ENCODE measurements at regions not wholly inside any gene's neighbourhood (a gene's known extent, or its start where the extent isn't known, plus 50 kb on each side); places are given as distances from the start of the nearest gene placed in this dataset.

- peaks cover under 1% of the 10 kb centered on the region for H3K9me3 Mint-ChIP-seq
- no peaks in the 10 kb centered on the region for H3K36me3 Mint-ChIP-seq (ENCODE audit: low read depth)
- H3K27ac Mint-ChIP-seq, result no peak overlapping the region
- ChIA-PET POLR2A (no interaction called here), CTCF (interaction anchor here (1.1 kb wide), 1 partner anchor 17 kb away, joined by 3 read pairs; no protein-coding TSS in a partner anchor)
- H3K4me1 Mint-ChIP-seq, result no peaks in the 10 kb centered on the region
- peaks cover 62% of the 10 kb centered on the region for H3K27me3 Mint-ChIP-seq
- H3K4me3 Mint-ChIP-seq, result no peak overlapping the region
- no peak for DNase-seq
Measured at GRCh38 chr7:22631730-22632129, 95.3 kb upstream of the IL6 start.

GRCh38 chr7:22630069-22630468 lies 96.9 kb upstream of the IL6 start:
- Mint-ChIP-seq H3K4me1 (no peaks in the 10 kb centered on the region), H3K9me3 (no peaks in the 10 kb centered on the region), H3K4me3 (no peak overlapping the region), H3K27ac (no peak overlapping the region), H3K27me3 (peaks cover 67% of the 10 kb centered on the region), H3K36me3 (ENCODE audit: low read depth) (no peaks in the 10 kb centered on the region)
- POLR2A ChIA-PET, result no interaction called here
- no peak for DNase-seq
- CTCF ChIA-PET, result no interaction called here

GRCh38 chr7:22629056-22629455 lies 97.9 kb upstream of the IL6 start:
- Mint-ChIP-seq H3K27me3 (peaks cover 64% of the 10 kb centered on the region), H3K36me3 (ENCODE audit: low read depth) (no peaks in the 10 kb centered on the region)

GRCh38 chr7:22628112-22628511 lies 98.9 kb upstream of the IL6 start:
- no peaks in the 10 kb centered on the region for H3K4me1 Mint-ChIP-seq
- no peaks in the 10 kb centered on the region for H3K36me3 Mint-ChIP-seq (ENCODE audit: low read depth)
- ChIA-PET POLR2A (no interaction called here), CTCF (no interaction called here)
- H3K9me3 Mint-ChIP-seq, result no peaks in the 10 kb centered on the region
- DNase-seq, result no peak
- peaks cover 62% of the 10 kb centered on the region for H3K27me3 Mint-ChIP-seq
- no peak overlapping the region for H3K27ac Mint-ChIP-seq
- no peak overlapping the region for H3K4me3 Mint-ChIP-seq

More at GRCh38 chr7:22629056-22629455, 97.9 kb upstream of the IL6 start:
- H3K27ac Mint-ChIP-seq, result no peak overlapping the region
- no peak for DNase-seq
- no peaks in the 10 kb centered on the region for H3K9me3 Mint-ChIP-seq
- ChIA-PET CTCF (no interaction called here), POLR2A (no interaction called here)
- H3K4me1 Mint-ChIP-seq, result no peaks in the 10 kb centered on the region
- H3K4me3 Mint-ChIP-seq, result no peak overlapping the region

- H3K4me3 Mint-ChIP-seq, result no peak overlapping the region
- ChIA-PET CTCF (interaction anchor here (0.6 kb wide), 1 partner anchor 254 kb away, joined by 3 read pairs; no protein-coding TSS in a partner anchor), POLR2A (no interaction called here)
- H3K27ac Mint-ChIP-seq, result no peak overlapping the region
- no peaks in the 10 kb centered on the region for H3K4me1 Mint-ChIP-seq
- H3K9me3 Mint-ChIP-seq, result no peaks in the 10 kb centered on the region
- H3K36me3 Mint-ChIP-seq (ENCODE audit: low read depth), result no peaks in the 10 kb centered on the region
- H3K27me3 Mint-ChIP-seq, result peaks cover 57% of the 10 kb centered on the region
- no peak for DNase-seq
Measured at GRCh38 chr7:22627136-22627535, 99.9 kb upstream of the IL6 start.

- no peak overlapping the region for H3K4me3 Mint-ChIP-seq
- H3K9me3 Mint-ChIP-seq, result no peaks in the 10 kb centered on the region
- DNase-seq, result no peak
- POLR2A ChIA-PET, result no interaction called here
- H3K27ac Mint-ChIP-seq, result no peak overlapping the region
- no peaks in the 10 kb centered on the region for H3K4me1 Mint-ChIP-seq
- no peaks in the 10 kb centered on the region for H3K36me3 Mint-ChIP-seq (ENCODE audit: low read depth)
- CTCF ChIA-PET, result interaction anchor here (0.6 kb wide), 1 partner anchor 1509 kb away, joined by 4 read pairs; no protein-coding TSS in a partner anchor
- H3K27me3 Mint-ChIP-seq, result peaks cover 48% of the 10 kb centered on the region
Measured at GRCh38 chr7:22625251-22625650, 101.7 kb upstream of the IL6 start.

- no peaks in the 10 kb centered on the region for H3K36me3 Mint-ChIP-seq (ENCODE audit: low read depth)
Measured at GRCh38 chr7:22624781-22625180, 102.2 kb upstream of the IL6 start.

GRCh38 chr7:22622116-22622785 lies 104.7 kb upstream of the IL6 start:
- ChIA-PET POLR2A (no interaction called here), CTCF (interaction anchor here (0.9 kb wide), 1 partner anchor 60 kb away, joined by 3 read pairs; no protein-coding TSS in a partner anchor)
- H3K27ac Mint-ChIP-seq, result no peak overlapping the region
- H3K9me3 Mint-ChIP-seq, result peaks cover 15% of the 10 kb centered on the region
- no peak for DNase-seq
- peaks cover 39% of the 10 kb centered on the region for H3K27me3 Mint-ChIP-seq
- H3K4me3 Mint-ChIP-seq, result no peak overlapping the region
- peaks cover 3% of the 10 kb centered on the region for H3K36me3 Mint-ChIP-seq (ENCODE audit: low read depth)
- no peaks in the 10 kb centered on the region for H3K4me1 Mint-ChIP-seq

More at GRCh38 chr7:22624781-22625180, 102.2 kb upstream of the IL6 start:
- no peak overlapping the region for H3K4me3 Mint-ChIP-seq
- ChIA-PET POLR2A (no interaction called here), CTCF (interaction anchor here (0.6 kb wide), 1 partner anchor 1510 kb away, joined by 4 read pairs; no protein-coding TSS in a partner anchor)
- no peaks in the 10 kb centered on the region for H3K9me3 Mint-ChIP-seq
- no peaks in the 10 kb centered on the region for H3K4me1 Mint-ChIP-seq
- no peak for DNase-seq
- H3K27ac Mint-ChIP-seq, result no peak overlapping the region
- H3K27me3 Mint-ChIP-seq, result peaks cover 46% of the 10 kb centered on the region

GRCh38 chr7:22618528-22618927 lies 108.5 kb upstream of the IL6 start:
- DNase-seq, result no peak
- H3K4me3 Mint-ChIP-seq, result no peak overlapping the region
- H3K36me3 Mint-ChIP-seq (ENCODE audit: low read depth), result peaks cover 12% of the 10 kb centered on the region
- peaks cover 21% of the 10 kb centered on the region for H3K9me3 Mint-ChIP-seq
- H3K4me1 Mint-ChIP-seq, result no peaks in the 10 kb centered on the region
- H3K27ac Mint-ChIP-seq, result no peak overlapping the region
- CTCF ChIA-PET, result interaction anchor here (1.2 kb wide), 1 partner anchor 108 kb away, joined by 3 read pairs; the partner anchor contains the start of gene IL6
- POLR2A ChIA-PET, result no interaction called here
- peaks cover 38% of the 10 kb centered on the region for H3K27me3 Mint-ChIP-seq

- H3K27me3 Mint-ChIP-seq, result peaks cover 41% of the 10 kb centered on the region
- H3K36me3 Mint-ChIP-seq (ENCODE audit: low read depth), result peaks cover 12% of the 10 kb centered on the region
- H3K9me3 Mint-ChIP-seq, result peaks cover 21% of the 10 kb centered on the region
- POLR2A ChIA-PET, result no interaction called here
- CTCF ChIA-PET, result interaction anchor here (1.2 kb wide), 1 partner anchor 110 kb away, joined by 3 read pairs; the partner anchor contains the start of gene IL6
- DNase-seq, result no peak
- H3K27ac Mint-ChIP-seq, result no peak overlapping the region
- H3K4me3 Mint-ChIP-seq, result no peak overlapping the region
- no peaks in the 10 kb centered on the region for H3K4me1 Mint-ChIP-seq
Measured at GRCh38 chr7:22617166-22617565, 109.8 kb upstream of the IL6 start.

GRCh38 chr7:22613496-22613895 lies 113.5 kb upstream of the IL6 start:
- Mint-ChIP-seq H3K4me1 (no peaks in the 10 kb centered on the region), H3K4me3 (no peak overlapping the region), H3K27ac (no peak overlapping the region), H3K36me3 (ENCODE audit: low read depth) (peaks cover 12% of the 10 kb centered on the region), H3K9me3 (peaks cover 18% of the 10 kb centered on the region), H3K27me3 (peaks cover 40% of the 10 kb centered on the region)
- ChIA-PET CTCF (no interaction called here), POLR2A (no interaction called here)
- no peak for DNase-seq

GRCh38 chr7:22612776-22613175 lies 112.8 kb upstream of the STEAP1B start:
- Mint-ChIP-seq H3K9me3 (peaks cover 11% of the 10 kb centered on the region), H3K4me3 (no peak overlapping the region), H3K36me3 (ENCODE audit: low read depth) (peaks cover 12% of the 10 kb centered on the region), H3K27me3 (peaks cover 40% of the 10 kb centered on the region), H3K4me1 (no peaks in the 10 kb centered on the region), H3K27ac (no peak overlapping the region)
- no peak for DNase-seq
- ChIA-PET CTCF (no interaction called here), POLR2A (no interaction called here)

- H3K27me3 Mint-ChIP-seq, result peaks cover 36% of the 10 kb centered on the region
- H3K4me1 Mint-ChIP-seq, result no peaks in the 10 kb centered on the region
- no peak overlapping the region for H3K27ac Mint-ChIP-seq
- H3K4me3 Mint-ChIP-seq, result no peak overlapping the region
- ChIA-PET POLR2A (no interaction called here), CTCF (no interaction called here)
- DNase-seq, result no peak
- peaks cover 4% of the 10 kb centered on the region for H3K36me3 Mint-ChIP-seq (ENCODE audit: low read depth)
- H3K9me3 Mint-ChIP-seq, result peaks cover under 1% of the 10 kb centered on the region
Measured at GRCh38 chr7:22611758-22612079, 111.7 kb upstream of the STEAP1B start.

Data from activated CD4-positive, alpha-beta T cell treated with anti-CD3 and anti-CD28 coated beads, Interleukin-2, amount 10 ng/mL, durations not matched to agents 7 days and 5 days (primary cell).